Activated CD8-positive, alpha-beta T cell treated with anti-CD3 and anti-CD28 coated beads, Interleukin-2, amount 10 ng/mL, durations not matched to agents 7 days and 5 days (primary cell): ENCODE measurements at regions not wholly inside any gene's neighbourhood (a gene's known extent, or its start where the extent isn't known, plus 50 kb on each side); places are given as distances from the start of the nearest gene placed in this dataset.
"Not testable (repeated sequence)": the region's sequence is repeated elsewhere in the genome, so short reads cannot be mapped to it uniquely, and the experiment has no call there.

Experiments
- ATAC-seq: fragments of 150-1000 bp; cut with Tn5 transposase; one replicate; pipeline ENCODE4 v1.10.0; 2021; ENCODE audit warnings: moderate library complexity
- CTCF ChIA-PET: fragments of 350-600 bp; sonication (Branson Sonifier 250); formaldehyde crosslinking; loops from one replicate; lab custom pipeline; 2021; ENCODE audit warnings: antibody characterized with exemption; lab: Charles Lee
- POLR2A ChIA-PET: fragments of 350-600 bp; sonication (Branson Sonifier 250); formaldehyde crosslinking; loops from one replicate; lab custom pipeline; 2021; ENCODE audit warnings: antibody characterized with exemption; lab: Charles Lee
- DNase-seq: peaks from one replicate; pipeline ENCODE4 v3.0.0-alpha.2; 2020
- H3K27ac Mint-ChIP-seq: one replicate; pipeline ENCODE4 v1.8.0; 2021; ENCODE audit warnings: mild to moderate bottlenecking, mixed read lengths
- H3K27me3 Mint-ChIP-seq: one replicate; pipeline ENCODE4 v1.8.0; 2021; ENCODE audit warnings: low read depth, mixed read lengths
- H3K36me3 Mint-ChIP-seq: one replicate; pipeline ENCODE4 v1.8.0; 2021; ENCODE audit warnings: low read depth, mixed read lengths
- H3K4me1 Mint-ChIP-seq: one replicate; pipeline ENCODE4 v1.8.0; 2021; ENCODE audit warnings: low read depth, mixed read lengths
- H3K4me3 Mint-ChIP-seq: one replicate; pipeline ENCODE4 v1.8.0; 2021; ENCODE audit warnings: mild to moderate bottlenecking, mixed read lengths
- H3K9me3 Mint-ChIP-seq: one replicate; pipeline ENCODE4 v1.8.0; 2022; ENCODE audit warnings: mixed read lengths; ENCODE audit not compliant: insufficient read depth

DNA sequence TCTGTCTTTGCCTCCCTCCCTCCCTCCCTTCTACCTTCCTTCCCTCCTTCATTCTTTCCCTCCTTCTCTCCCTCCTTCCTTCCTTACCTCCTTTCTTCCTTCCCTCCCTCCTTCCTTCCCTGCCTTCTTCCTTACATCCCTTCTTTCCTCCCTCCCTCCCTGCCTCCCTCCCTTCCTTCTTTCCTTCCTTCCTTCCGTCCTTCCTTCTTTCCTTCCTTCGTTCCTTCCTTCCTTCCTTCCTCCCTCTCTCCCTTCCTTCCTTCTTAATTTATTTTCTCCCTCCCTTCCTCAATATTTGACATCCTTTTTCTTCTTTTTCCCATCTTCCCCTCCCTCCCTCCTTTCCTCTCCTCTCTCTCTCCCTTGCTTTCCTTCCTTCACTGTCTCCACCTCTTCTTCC is 301.8 kb downstream of the GATA3 start:
- H3K27me3 Mint-ChIP-seq, result peaks cover 3% of the 10 kb centered on the region
- H3K4me1 Mint-ChIP-seq, result peaks cover 17% of the 10 kb centered on the region
- H3K36me3 Mint-ChIP-seq, result peaks cover 6% of the 10 kb centered on the region
- DNase-seq (no peak), ATAC-seq (no peak)
- no peak overlapping the region for H3K4me3 Mint-ChIP-seq
- ChIA-PET CTCF (interaction anchor here (1.4 kb wide), 1 partner anchor 24 kb away, joined by 3 read pairs; no protein-coding TSS in a partner anchor), POLR2A (no interaction called here)
- H3K27ac Mint-ChIP-seq, result no peak overlapping the region
- peaks cover 6% of the 10 kb centered on the region for H3K9me3 Mint-ChIP-seq

DNA sequence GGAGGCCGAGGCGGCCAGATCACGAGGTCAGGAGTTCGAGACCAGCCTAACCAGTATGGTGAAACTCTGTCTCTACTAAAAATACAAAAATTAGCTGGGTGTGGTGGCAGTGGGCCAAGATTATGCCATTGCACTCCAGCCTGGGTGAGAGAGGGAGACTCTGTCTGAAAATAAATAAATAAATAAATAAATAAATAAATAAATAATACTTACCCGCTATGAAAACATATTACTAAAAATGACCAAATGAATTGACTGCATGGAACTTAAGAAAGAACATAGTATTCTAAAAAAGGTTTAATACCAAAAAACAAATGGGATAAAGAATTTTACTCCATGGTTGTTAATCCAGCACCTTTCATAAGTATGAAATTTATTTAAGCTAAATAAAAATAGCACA is 305.0 kb downstream of the GATA3 start:
- POLR2A ChIA-PET, result interaction anchor here (1.1 to 1.9 kb wide), 3 partner anchors 24 to 298 kb away, joined by 3 to 20 read pairs (median 3); no protein-coding TSS in a partner anchor
- H3K27ac Mint-ChIP-seq, result no peak overlapping the region
- peaks cover 41% of the 10 kb centered on the region for H3K4me1 Mint-ChIP-seq
- H3K36me3 Mint-ChIP-seq, result peaks cover 10% of the 10 kb centered on the region
- ATAC-seq (no peak), DNase-seq (no peak)
- peaks cover 3% of the 10 kb centered on the region for H3K27me3 Mint-ChIP-seq
- H3K4me3 Mint-ChIP-seq, result no peak overlapping the region
- CTCF ChIA-PET, result interaction anchor here (1.1 to 3.0 kb wide), 4 partner anchors 24 to 300 kb away, joined by 4 to 14 read pairs (median 6); no protein-coding TSS in a partner anchor
- peaks cover 3% of the 10 kb centered on the region for H3K9me3 Mint-ChIP-seq

DNA sequence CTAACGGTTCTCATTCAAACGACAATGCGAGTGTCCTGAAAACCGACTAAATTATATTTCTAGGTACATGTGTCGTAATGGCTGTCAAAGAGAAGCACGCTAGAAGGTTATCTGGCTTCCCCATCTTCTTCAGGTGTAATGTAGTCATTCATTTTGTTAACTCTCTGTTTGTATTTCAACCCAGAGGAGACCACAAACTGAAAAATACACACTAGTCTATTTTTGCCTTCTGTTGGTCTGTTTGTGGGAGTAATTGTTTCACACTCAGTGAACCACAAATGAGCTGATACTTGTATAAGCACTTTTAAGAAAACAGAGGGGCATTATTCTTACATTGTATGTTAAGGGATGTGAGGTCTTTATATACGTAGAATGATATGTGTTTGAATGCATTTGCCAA is 305.9 kb downstream of the GATA3 start:
- ChIA-PET CTCF (interaction anchor here (1.1 to 3.0 kb wide), 5 partner anchors 17 to 301 kb away, joined by 3 to 14 read pairs (median 6); no protein-coding TSS in a partner anchor), POLR2A (interaction anchor here (1.0 to 1.9 kb wide), 4 partner anchors 24 to 299 kb away, joined by 3 to 20 read pairs (median 3); no protein-coding TSS in a partner anchor)
- Mint-ChIP-seq H3K4me3 (no peak overlapping the region), H3K9me3 (peaks cover 3% of the 10 kb centered on the region), H3K27me3 (peaks cover 3% of the 10 kb centered on the region), H3K36me3 (peaks cover 10% of the 10 kb centered on the region), H3K27ac (peak overlapping the region; percentile 65), H3K4me1 (peaks cover 48% of the 10 kb centered on the region)
- no peak for DNase-seq
- ATAC-seq, result no peak

DNA sequence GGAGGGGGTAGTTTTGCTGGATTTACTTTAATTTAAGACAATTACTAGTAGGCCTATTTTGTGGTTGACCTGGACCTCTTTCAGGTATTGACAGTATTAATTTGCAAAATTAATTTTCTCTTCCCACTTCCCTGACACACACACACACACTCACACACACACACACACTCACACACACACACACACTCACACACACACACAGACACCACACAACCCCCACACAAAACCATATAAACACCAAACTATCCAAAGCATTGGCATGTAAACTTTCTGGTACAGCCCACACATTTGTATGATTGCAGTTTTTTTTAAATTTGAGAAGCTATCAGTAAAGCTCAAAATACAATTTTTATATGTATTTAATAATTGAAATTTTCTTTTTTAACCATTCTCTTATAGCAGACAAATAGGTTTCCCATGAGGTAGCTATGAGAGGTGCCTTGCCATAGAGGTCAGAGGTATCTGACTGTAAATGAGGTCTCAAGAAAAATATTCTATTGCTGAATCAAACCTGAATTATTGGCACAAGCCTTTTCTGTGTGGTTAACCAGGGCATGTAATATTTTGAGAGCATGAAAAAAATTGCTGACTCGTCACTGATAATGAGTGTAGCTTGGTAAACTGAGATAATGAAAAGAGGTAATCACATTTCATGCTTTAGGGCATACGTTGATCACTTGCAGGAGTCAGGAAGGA is 306.5 kb downstream of the GATA3 start:
- peaks cover 3% of the 10 kb centered on the region for H3K27me3 Mint-ChIP-seq
- no peak for ATAC-seq

DNA sequence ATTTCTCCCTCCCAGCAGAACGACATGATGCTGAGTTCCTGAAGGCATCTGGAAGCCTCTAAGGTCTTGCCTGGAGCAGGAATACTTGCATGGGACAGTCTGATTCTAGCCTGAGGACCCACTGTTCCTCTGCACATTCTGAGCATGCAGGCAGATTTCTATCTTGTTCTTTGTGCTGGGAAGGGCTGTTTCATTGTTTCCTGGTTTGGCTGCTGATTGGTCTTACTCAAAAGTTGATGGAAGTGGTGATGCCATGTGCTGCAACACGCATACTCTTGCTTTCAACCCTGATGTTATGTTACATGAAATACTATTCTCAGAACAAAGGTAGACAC is 307.0 kb downstream of the GATA3 start:
- H3K4me3 Mint-ChIP-seq, result no peak overlapping the region
- peaks cover 3% of the 10 kb centered on the region for H3K27me3 Mint-ChIP-seq
- DNase-seq, result no peak
- H3K27ac Mint-ChIP-seq, result no peak overlapping the region
- H3K9me3 Mint-ChIP-seq, result peaks cover 3% of the 10 kb centered on the region
- ChIA-PET CTCF (interaction anchor here (1.1 to 3.0 kb wide), 2 partner anchors 29 to 82 kb away, joined by 3 to 14 read pairs; no protein-coding TSS in a partner anchor), POLR2A (interaction anchor here (1.9 kb wide), 1 partner anchor 29 kb away, joined by 20 read pairs; no protein-coding TSS in a partner anchor)
- ATAC-seq, result no peak
- H3K36me3 Mint-ChIP-seq, result peaks cover 10% of the 10 kb centered on the region
- H3K4me1 Mint-ChIP-seq, result peaks cover 59% of the 10 kb centered on the region

More for the DNA sequence above, 306.5 kb downstream of the GATA3 start:
- ChIA-PET POLR2A (interaction anchor here (1.0 to 1.9 kb wide), 3 partner anchors 23 to 42 kb away, joined by 3 to 20 read pairs (median 3); no protein-coding TSS in a partner anchor), CTCF (interaction anchor here (1.1 to 3.0 kb wide), 6 partner anchors 16 to 302 kb away, joined by 3 to 14 read pairs (median 5); no protein-coding TSS in a partner anchor)
- peaks cover 54% of the 10 kb centered on the region for H3K4me1 Mint-ChIP-seq
- H3K36me3 Mint-ChIP-seq, result peaks cover 10% of the 10 kb centered on the region
- DNase-seq, result no peak
- peak overlapping the region; percentile 65 for H3K27ac Mint-ChIP-seq
- H3K4me3 Mint-ChIP-seq, result no peak overlapping the region
- peaks cover 3% of the 10 kb centered on the region for H3K9me3 Mint-ChIP-seq

DNA sequence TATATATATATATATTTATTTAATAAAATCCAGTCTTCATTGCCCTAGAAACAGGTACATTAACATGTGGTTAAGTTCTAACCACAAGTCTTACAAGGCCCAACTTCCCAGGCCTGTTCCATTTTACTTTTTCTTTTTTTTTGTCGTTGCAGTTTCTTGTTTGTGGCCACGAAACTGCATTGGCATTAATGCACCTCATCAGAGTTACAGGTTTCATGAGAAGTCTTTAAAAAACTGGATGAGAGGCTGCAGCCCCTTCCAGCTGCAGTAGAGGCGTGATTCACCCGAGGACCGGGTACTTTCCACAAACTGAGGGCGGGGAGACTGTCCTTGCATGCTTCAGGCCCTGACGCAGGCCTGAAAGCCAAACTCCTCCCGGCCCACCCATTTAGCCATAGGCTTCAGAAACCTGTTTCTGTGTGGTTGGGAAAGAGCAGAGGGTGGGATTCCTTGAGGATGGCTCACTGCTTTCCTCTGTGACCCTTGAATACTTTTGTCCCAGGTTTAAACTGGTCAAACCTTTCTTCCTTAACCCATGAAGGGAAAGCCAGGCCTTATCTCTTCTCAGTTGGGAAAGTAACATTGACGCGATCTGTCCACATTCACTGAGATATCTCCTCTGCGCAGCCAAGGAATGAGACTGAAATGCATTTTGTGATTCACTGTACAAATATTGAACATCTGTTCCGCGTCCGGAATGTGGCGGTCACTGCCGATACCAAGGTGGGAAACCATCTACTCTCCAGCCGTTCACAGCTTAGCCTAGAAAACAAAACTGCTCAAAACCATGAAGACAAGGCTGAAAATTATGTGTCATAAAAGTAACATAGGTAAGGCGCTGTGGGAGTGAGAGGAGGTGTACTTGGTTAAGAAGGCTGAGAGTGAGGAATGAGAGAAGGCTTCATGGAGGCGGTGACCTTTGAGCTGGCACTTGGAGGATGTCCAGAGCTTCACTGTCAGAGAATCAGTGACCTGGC is 311.7 kb downstream of the GATA3 start:
- Mint-ChIP-seq H3K4me3 (no peak overlapping the region), H3K36me3 (peaks cover 13% of the 10 kb centered on the region), H3K27ac (peak overlapping the region; percentile 69), H3K27me3 (no peaks in the 10 kb centered on the region), H3K9me3 (peaks cover 7% of the 10 kb centered on the region), H3K4me1 (peaks cover 60% of the 10 kb centered on the region)
- ChIA-PET POLR2A (interaction anchor here (0.7 to 1.7 kb wide), 2 partner anchors 36 to 51 kb away, joined by 3 to 5 read pairs; no protein-coding TSS in a partner anchor), CTCF (no interaction called here)
- ATAC-seq (peak; percentile 63), DNase-seq (peak; percentile 32)

DNA sequence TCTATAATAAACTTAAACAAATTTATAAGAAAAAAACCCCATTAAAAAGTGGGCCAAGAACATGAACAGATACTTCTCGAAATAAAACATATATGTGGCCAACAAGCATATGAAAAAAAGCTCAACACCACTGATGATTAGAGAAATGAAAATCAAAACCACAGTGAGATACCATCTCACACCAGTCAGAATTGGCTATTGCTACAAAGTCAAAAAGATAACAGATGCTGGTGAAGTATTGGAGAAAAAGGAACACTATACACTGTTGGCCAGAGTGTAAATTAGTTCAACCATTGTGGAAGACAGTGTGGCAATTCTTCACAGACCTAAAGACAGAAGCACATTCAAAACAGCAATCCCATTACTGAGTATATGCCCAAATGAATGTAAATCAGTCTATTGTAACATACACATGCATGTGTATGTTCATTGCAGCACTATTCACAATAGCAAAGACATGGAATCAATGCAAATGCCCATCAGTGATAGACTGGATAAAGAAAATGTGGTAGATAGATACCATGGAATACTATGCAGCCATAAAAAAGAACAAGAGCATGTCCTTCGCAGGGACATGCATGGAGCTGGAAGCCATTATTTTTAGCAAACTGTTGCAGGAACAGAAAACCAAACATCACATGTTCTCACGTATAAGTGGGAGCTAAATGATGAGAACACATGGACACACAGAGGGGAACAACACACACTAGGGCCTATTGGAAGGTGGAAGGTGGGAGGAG is 313.4 kb downstream of the GATA3 start:
- POLR2A ChIA-PET, result not testable (repeated sequence)
- CTCF ChIA-PET, result interaction anchor here (1.8 kb wide), 1 partner anchor 34 kb away, joined by 5 read pairs; no protein-coding TSS in a partner anchor

DNA sequence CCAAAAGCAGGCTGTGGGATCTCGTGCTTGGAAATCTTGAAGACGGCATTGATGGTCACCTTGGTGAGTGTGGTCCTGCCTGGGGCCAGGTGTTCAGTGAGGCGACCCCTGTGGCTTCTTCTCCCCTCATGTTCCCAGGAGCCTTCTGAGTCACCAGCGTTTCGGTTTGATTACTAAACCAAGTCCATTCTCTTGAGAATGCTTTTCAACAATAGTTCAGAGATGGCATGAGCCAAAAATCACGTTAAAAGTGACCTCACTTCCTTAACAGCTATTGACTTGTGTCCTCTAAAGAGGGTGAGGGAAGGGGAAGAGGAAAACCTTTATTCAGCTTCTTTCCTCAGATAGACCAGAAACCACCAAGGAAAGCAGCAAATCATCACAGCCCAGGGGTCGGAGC is 315.2 kb downstream of the GATA3 start:
- Mint-ChIP-seq H3K27me3 (no peaks in the 10 kb centered on the region), H3K9me3 (peaks cover 7% of the 10 kb centered on the region), H3K27ac (no peak overlapping the region), H3K4me3 (no peak overlapping the region), H3K4me1 (peaks cover 33% of the 10 kb centered on the region), H3K36me3 (peaks cover 9% of the 10 kb centered on the region)
- ChIA-PET CTCF (interaction anchor here (0.9 kb wide), 1 partner anchor 32 kb away, joined by 3 read pairs; no protein-coding TSS in a partner anchor), POLR2A (no interaction called here)
- ATAC-seq (no peak), DNase-seq (no peak)

More for the DNA sequence above, 313.4 kb downstream of the GATA3 start:
- not testable (repeated sequence) for DNase-seq, H3K4me3 Mint-ChIP-seq, ATAC-seq, H3K27me3 Mint-ChIP-seq, H3K9me3 Mint-ChIP-seq
- Mint-ChIP-seq H3K4me1 (peaks cover 49% of the 10 kb centered on the region), H3K36me3 (peaks cover 13% of the 10 kb centered on the region), H3K27ac (peak overlapping the region; percentile 14)

DNA sequence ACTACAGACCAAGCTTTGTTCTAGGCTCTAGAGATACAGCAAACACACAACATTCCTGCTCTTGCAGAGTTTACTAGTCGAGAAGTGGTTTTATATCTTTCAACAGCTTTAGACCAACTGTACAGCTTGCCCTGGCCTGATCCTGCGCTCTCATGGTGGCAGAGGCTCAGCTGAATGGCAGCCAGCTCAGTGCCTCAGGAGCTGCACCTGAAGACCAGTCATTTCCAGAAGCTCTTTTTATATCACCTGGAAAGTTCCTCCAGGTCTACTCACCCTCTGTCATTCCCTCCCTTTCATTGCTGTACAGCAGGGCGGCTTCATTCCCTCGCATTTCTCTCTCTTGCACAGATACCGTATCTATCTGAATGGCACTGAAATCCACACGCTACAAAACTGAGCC is 319.8 kb downstream of the GATA3 start:
- ChIA-PET POLR2A (no interaction called here), CTCF (no interaction called here)
- Mint-ChIP-seq H3K36me3 (no peaks in the 10 kb centered on the region), H3K4me3 (no peak overlapping the region), H3K9me3 (no peaks in the 10 kb centered on the region), H3K4me1 (peaks cover 6% of the 10 kb centered on the region), H3K27me3 (no peaks in the 10 kb centered on the region), H3K27ac (no peak overlapping the region)
- ATAC-seq, result no peak
- no peak for DNase-seq

DNA sequence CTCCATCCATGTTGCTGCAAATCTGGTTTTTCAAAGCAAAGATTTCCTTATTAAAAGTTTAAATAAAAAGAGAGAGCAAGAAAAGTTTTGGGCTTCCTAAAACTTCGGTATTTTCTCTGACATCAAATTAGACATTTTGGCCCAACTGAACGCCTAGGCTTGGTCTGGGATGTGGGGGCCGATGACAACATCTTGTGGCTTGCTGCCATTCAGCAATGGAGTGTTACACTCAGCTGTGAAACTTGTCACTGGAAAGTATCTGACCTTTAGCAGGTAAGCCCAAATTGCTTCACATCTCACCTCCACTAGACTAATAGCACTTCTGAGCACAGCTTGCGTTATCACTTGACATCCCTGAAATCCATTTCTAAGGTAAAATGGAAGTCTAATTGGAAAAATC is 320.6 kb downstream of the GATA3 start:
- ChIA-PET CTCF (no interaction called here), POLR2A (no interaction called here)
- H3K4me3 Mint-ChIP-seq, result no peak overlapping the region
- H3K36me3 Mint-ChIP-seq, result no peaks in the 10 kb centered on the region
- no peaks in the 10 kb centered on the region for H3K27me3 Mint-ChIP-seq
- H3K4me1 Mint-ChIP-seq, result no peaks in the 10 kb centered on the region
- DNase-seq (no peak), ATAC-seq (no peak)
- H3K9me3 Mint-ChIP-seq, result no peaks in the 10 kb centered on the region
- no peak overlapping the region for H3K27ac Mint-ChIP-seq
